ENCODE measurements at regions not wholly inside any gene's neighbourhood (a gene's known extent, or its start where the extent isn't known, plus 50 kb on each side); places are given as distances from the start of the nearest gene placed in this dataset.

- H3K27me3 ChIP-seq: no peaks in the 10 kb centered on the region
- H3K4me1 ChIP-seq: no peaks in the 10 kb centered on the region
- no peaks in the 10 kb centered on the region for H3K36me3 ChIP-seq
- no peak for DNase-seq
- no peak overlapping the region for H3K27ac ChIP-seq
- TF ChIP-seq POLR2A (IDR thresholded peaks at IDR 0.05) (no peak), CTCF (IDR thresholded peaks at IDR 0.05) (no peak)
- no peak overlapping the region for H3K4me3 ChIP-seq
- H3K9me3 ChIP-seq: peaks cover 0 to 10% (median 0%) of the 10 kb centered on the region in 4 donors
Measured at GRCh38 chr11:98793276-98793675, 227.5 kb upstream of the CNTN5 start.

- no peak overlapping the region for H3K27ac ChIP-seq
- peaks cover 0 to 4% (median 0%) of the 10 kb centered on the region in 4 donors for H3K9me3 ChIP-seq
- no peaks in the 10 kb centered on the region for H3K27me3 ChIP-seq
- H3K36me3 ChIP-seq: no peaks in the 10 kb centered on the region
- no peaks in the 10 kb centered on the region for H3K4me1 ChIP-seq
- TF ChIP-seq CTCF (IDR thresholded peaks at IDR 0.05) (no peak), POLR2A (IDR thresholded peaks at IDR 0.05) (no peak)
- no peak overlapping the region for H3K4me3 ChIP-seq
- DNase-seq: no peak
Measured at GRCh38 chr11:98798333-98798732, 222.4 kb upstream of the CNTN5 start.

DNA sequence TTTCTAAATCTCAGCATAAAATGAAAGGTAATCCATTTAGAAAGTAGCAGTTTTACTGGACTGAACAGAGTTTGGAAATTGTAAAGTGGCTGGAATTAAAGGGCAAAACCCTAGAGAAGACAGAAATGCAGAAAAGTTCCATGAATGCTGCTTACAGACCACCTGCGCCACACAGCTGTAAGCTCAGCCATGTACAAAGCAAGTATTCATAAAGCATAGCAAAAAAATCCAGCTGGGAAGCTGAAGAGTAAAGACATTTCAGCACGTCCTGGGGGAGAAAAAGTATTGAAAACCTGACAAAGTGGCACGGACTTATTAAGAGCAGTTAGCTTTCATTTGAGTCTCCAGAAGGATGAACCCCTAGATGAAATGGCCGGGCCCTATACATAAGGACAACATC is 220.1 kb upstream of the CNTN5 start:
- DNase-seq: no peak
- no peaks in the 10 kb centered on the region for H3K9me3 ChIP-seq
- H3K36me3 ChIP-seq: no peaks in the 10 kb centered on the region
- no peak overlapping the region for H3K27ac ChIP-seq
- no peak for TF ChIP-seq CTCF (IDR thresholded peaks at IDR 0.05)
- TF ChIP-seq POLR2A (IDR thresholded peaks at IDR 0.05): no peak
- H3K27me3 ChIP-seq: no peaks in the 10 kb centered on the region
- no peak overlapping the region for H3K4me3 ChIP-seq
- no peaks in the 10 kb centered on the region for H3K4me1 ChIP-seq

DNA sequence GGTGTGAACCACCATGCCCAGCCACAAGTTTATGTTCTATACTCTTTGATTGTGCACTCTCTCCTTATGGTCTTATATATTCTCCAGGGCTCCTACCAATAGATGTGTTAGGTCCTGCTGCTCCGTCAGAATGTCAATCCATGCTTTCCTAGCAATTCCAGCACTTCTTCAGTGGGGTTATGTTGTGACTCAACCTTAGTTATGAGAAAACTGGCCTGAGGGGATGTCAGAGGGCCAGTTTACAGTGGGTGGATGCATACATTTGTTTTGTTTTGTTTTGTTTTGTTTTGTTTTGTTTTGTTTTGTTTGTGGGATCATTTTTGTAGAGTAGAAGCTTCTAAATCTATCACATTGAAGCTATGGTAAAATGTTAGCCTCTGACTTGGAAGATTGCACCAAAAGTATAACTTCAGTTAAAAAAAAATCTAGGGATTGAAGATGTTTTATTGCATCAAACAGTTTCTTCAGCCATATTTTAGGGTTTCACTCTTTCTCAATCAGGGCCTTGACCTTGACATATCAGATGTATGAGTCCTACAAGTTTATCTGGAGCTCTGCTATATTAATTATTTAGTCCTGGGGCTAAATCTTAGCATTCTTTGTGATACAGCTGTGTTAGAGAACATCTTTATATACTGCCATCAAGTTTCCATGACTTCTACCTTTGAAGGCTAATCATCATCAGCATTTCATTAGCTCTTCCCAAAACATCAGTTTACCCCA is 191.6 kb upstream of the CNTN5 start:
- H3K4me1 ChIP-seq: no peaks in the 10 kb centered on the region

GRCh38 chr11:98829971-98830370 is 190.8 kb upstream of the CNTN5 start:
- DNase-seq: no peak
- H3K4me1 ChIP-seq: no peaks in the 10 kb centered on the region
- TF ChIP-seq CTCF (IDR thresholded peaks at IDR 0.05): no peak
- no peak for TF ChIP-seq POLR2A (IDR thresholded peaks at IDR 0.05)
- H3K27ac ChIP-seq: no peak overlapping the region
- H3K36me3 ChIP-seq: no peaks in the 10 kb centered on the region
- H3K9me3 ChIP-seq: no peaks in the 10 kb centered on the region
- H3K4me3 ChIP-seq: no peak overlapping the region
- no peaks in the 10 kb centered on the region for H3K27me3 ChIP-seq

More for the DNA sequence above, 191.6 kb upstream of the CNTN5 start:
- no peaks in the 10 kb centered on the region for H3K27me3 ChIP-seq
- no peak for DNase-seq
- no peak overlapping the region for H3K27ac ChIP-seq
- no peaks in the 10 kb centered on the region for H3K36me3 ChIP-seq
- TF ChIP-seq POLR2A (IDR thresholded peaks at IDR 0.05) (no peak), CTCF (IDR thresholded peaks at IDR 0.05) (no peak)
- no peak overlapping the region for H3K4me3 ChIP-seq
- H3K9me3 ChIP-seq: no peaks in the 10 kb centered on the region

Data from Peyer's patch (tissue), 4 donors.